ENCODE measurements at regions not wholly inside any gene's neighbourhood (a gene's known extent, or its start where the extent isn't known, plus 50 kb on each side); places are given as distances from the start of the nearest gene placed in this dataset.

- POLR2A ChIA-PET, result no interaction called here
- CTCF ChIA-PET, result no interaction called here
- no peaks in the 10 kb centered on the region for H3K36me3 ChIP-seq (ENCODE audit: control insufficient read depth, insufficient read depth, low read length)
- in situ Hi-C loops (cut with HindIII; ENCODE audit: low pct_unique_long_range_greater_than_20kb, low sequenced_read_pairs), result no loop called here
- intact Hi-C loops (cut with micrococcal nuclease; ENCODE audit: unreplicated experiment), result no loop called here
- no TSS peak for BruUV-seq (replicated peaks)
- no peaks in the 10 kb centered on the region for H3K9me3 ChIP-seq (ENCODE audit: control insufficient read depth, insufficient read depth, low read depth, low read length)
- no peak overlapping the region for H3K4me3 ChIP-seq (ENCODE audit: low read depth in 2 of 2, low read length in 2 of 2)
- TF ChIP-seq REST (IDR thresholded peaks at IDR 0.05; ENCODE audit: insufficient read depth in 1 of 2, low read depth in 2 of 2, low read length in 1 of 2), result no peak
- TF ChIP-seq POLR2AphosphoS5 (IDR thresholded peaks at IDR 0.05; ENCODE audit: low read depth, low read length), result no peak
- no peak for TF ChIP-seq TCF7L2 (IDR thresholded peaks at IDR 0.05; ENCODE audit: low read depth, low read length)
- TF ChIP-seq SIN3A (IDR thresholded peaks at IDR 0.05; ENCODE audit: borderline replicate concordance, insufficient read depth, low read depth, low read length), result no peak
- TF ChIP-seq CTCF (IDR thresholded peaks at IDR 0.05), result no peak
- ATAC-seq (no peak), DNase-seq (ENCODE audit: low read depth, low spot score) (no peak)
- no peaks in the 10 kb centered on the region for H3K4me1 ChIP-seq (ENCODE audit: control insufficient read depth, insufficient read depth, low read length)
- no peaks in the 10 kb centered on the region; the same call in 1 of the 2 replicates for H3K27me3 ChIP-seq (ENCODE audit: control insufficient read depth, insufficient read depth, low read length)
- H3K27ac ChIP-seq (ENCODE audit: low read length), result no peak overlapping the region
These were observed 338.2 kb upstream of the ZFP64 start for GRCh38 chr20:52529826-52530225.

- Histone ChIP-seq H3K4me3 (ENCODE audit: low read depth in 2 of 2, low read length in 2 of 2) (no peak overlapping the region), H3K36me3 (ENCODE audit: control insufficient read depth, insufficient read depth, low read length) (no peaks in the 10 kb centered on the region), H3K4me1 (ENCODE audit: control insufficient read depth, insufficient read depth, low read length) (no peaks in the 10 kb centered on the region), H3K9me3 (ENCODE audit: control insufficient read depth, insufficient read depth, low read depth, low read length) (no peaks in the 10 kb centered on the region), H3K27ac (ENCODE audit: low read length) (no peak overlapping the region), H3K27me3 (ENCODE audit: control insufficient read depth, insufficient read depth, low read length) (no peaks in the 10 kb centered on the region)
- in situ Hi-C loops (cut with HindIII; ENCODE audit: low pct_unique_long_range_greater_than_20kb, low sequenced_read_pairs) (no loop called here), intact Hi-C loops (cut with micrococcal nuclease; ENCODE audit: unreplicated experiment) (no loop called here)
- DNase-seq (ENCODE audit: low read depth, low spot score) (no peak), ATAC-seq (no peak)
- POLR2A ChIA-PET, result no interaction called here
- TF ChIP-seq TCF7L2 (IDR thresholded peaks at IDR 0.05; ENCODE audit: low read depth, low read length) (no peak), REST (IDR thresholded peaks at IDR 0.05; ENCODE audit: insufficient read depth in 1 of 2, low read depth in 2 of 2, low read length in 1 of 2) (no peak), CTCF (IDR thresholded peaks at IDR 0.05) (no peak), POLR2AphosphoS5 (IDR thresholded peaks at IDR 0.05; ENCODE audit: low read depth, low read length) (no peak), SIN3A (IDR thresholded peaks at IDR 0.05; ENCODE audit: borderline replicate concordance, insufficient read depth, low read depth, low read length) (no peak)
- BruUV-seq (replicated peaks), result no TSS peak
- CTCF ChIA-PET, result no interaction called here
These were observed 333.3 kb upstream of the ZFP64 start for GRCh38 chr20:52524861-52525260.
